Heart left ventricle (tissue), 16 donors: ENCODE measurements at regions not wholly inside any gene's neighbourhood (a gene's known extent, or its start where the extent isn't known, plus 50 kb on each side); places are given as distances from the start of the nearest gene placed in this dataset.
A peak's percentile ranks its signal among the peaks of the same experiment; 100 is the strongest.

Experiments used
- ATAC-seq, 4 donors: fragments of 200-7000 bp; cut with Tn5 transposase; one replicate each; pipeline ENCODE4 v1.9.1; 2020 to 2022; ENCODE audit warnings: moderate library complexity in 4 of 4, mild to moderate bottlenecking in 3 of 4, moderate number of reproducible peaks in 1 of 4
- DNase-seq, 5 donors: peaks; one replicate each; pipeline ENCODE4 v3.0.0-alpha.2; 2020
- H3K27ac ChIP-seq, 12 donors: fragments of 200-600 bp; sonication (generic) in 4 of 12; one replicate each; pipeline versions ENCODE4 v1.5.0 to v1.8.0; 2016 to 2022; ENCODE audit warnings: mild to moderate bottlenecking in 2 of 12
- H3K27me3 ChIP-seq, 9 donors: fragments of 200-600 bp; sonication (generic) in 2 of 9; one replicate each; pipeline versions ENCODE4 v1.5.1 to v1.8.0; 2016 to 2022; ENCODE audit warnings: mild to moderate bottlenecking in 3 of 9
- H3K36me3 ChIP-seq, 9 donors: fragments of 200-600 bp; sonication (generic) in 2 of 9; one replicate each; pipeline versions ENCODE4 v1.5.0 to v1.8.0; 2018 to 2022; ENCODE audit warnings: mild to moderate bottlenecking in 2 of 9
- H3K4me1 ChIP-seq, 12 donors: fragments of 200-600 bp; sonication (generic) in 4 of 12; one replicate each; pipeline versions ENCODE4 v1.5.0 to v1.8.0; 2016 to 2022; ENCODE audit warnings: mild to moderate bottlenecking in 3 of 12
- H3K4me3 ChIP-seq, 12 donors: fragments of 200-600 bp; sonication (generic) in 4 of 12; one replicate each; pipeline versions ENCODE4 v1.5.0 to v1.8.0; 2017 to 2022; ENCODE audit warnings: mild to moderate bottlenecking in 9 of 12, moderate library complexity in 4 of 12
- H3K9me3 ChIP-seq, 12 donors: fragments of 200-600 bp; sonication (generic) in 4 of 12; one replicate each; pipeline versions ENCODE4 v1.5.0 to v1.8.0; 2016 to 2022; ENCODE audit warnings: mild to moderate bottlenecking in 1 of 12
- POLR2A ChIP-seq, 2 donors: fragments of 450-650 bp; IDR thresholded peaks; one replicate each; pipeline ENCODE4 v1.6.1; 2017; ENCODE audit warnings: antibody characterized with exemption in 2 of 2, mild to moderate bottlenecking in 2 of 2, moderate library complexity in 2 of 2
- WGBS, 4 donors: extraction: QIAGEN DNeasy Blood & Tissue Kit in 2 of 4; methylation state at CpG; one replicate each; pipeline versions ENCODE4 v1.1.5 to v1.1.7; 2013 to 2018; 5-methylcytosine and 5-hydroxymethylcytosine counted together
- intact Hi-C, 10 donors: fragments of 100-400 bp; cut with DNase I; formaldehyde crosslinking; loops; one replicate each; pipeline versions ENCODE4 v1.11.1 to v1.14.2; 2022
- TF ChIP-seq, protein P1 (sequence below), 12 donors: fragments of 200-600 bp; sonication (generic) in 4 of 12; IDR thresholded peaks; one replicate each; pipeline versions ENCODE4 v1.5.0 to v1.8.0; 2018 to 2022; ENCODE audit warnings: antibody characterized with exemption in 12 of 12, mild to moderate bottlenecking in 5 of 12
- donor health status: ischemic (EF 13 %, LVEDD 7.1; RV severe dilation, severe dysfunction).
- donor health status: healthy with polysubstance abuse.
- donor health status: DM: no; HTN: yes; CAD: no.
- donor health status: DM: no; HTN: no; CAD: no.
- donor health status: ischemic (EF 25% LVEDD 6.9; RV normal size, moderate dysfunction).
- donor health status: ischemic (EF 25% LVEDD 5.7; RV mildly dilated, moderate dysfunction).
- donor health status: healthy.
- donor health status: DM: yes; HTN: yes; CAD: no.
- donor health status: ischemic (EF 35%, LVEDD 5.7; RV mildly dilated, moderate dysfunction).
- donor health status: nonischemic (EF 11% LVEDD 7.7; RV severe dilation, severe dysfunction).
- donor health status: DM: yes; HTN: yes; CAD: no.
- donor health status: PGD.
- donor health status: ischemic (EF 29% LVEDD 5.4; RV normal size, mild dysfunction).
- donor health status: nonischemic (EF 23%, LVEDD 6.1; RV moderate dilation, normal function).

DNA sequence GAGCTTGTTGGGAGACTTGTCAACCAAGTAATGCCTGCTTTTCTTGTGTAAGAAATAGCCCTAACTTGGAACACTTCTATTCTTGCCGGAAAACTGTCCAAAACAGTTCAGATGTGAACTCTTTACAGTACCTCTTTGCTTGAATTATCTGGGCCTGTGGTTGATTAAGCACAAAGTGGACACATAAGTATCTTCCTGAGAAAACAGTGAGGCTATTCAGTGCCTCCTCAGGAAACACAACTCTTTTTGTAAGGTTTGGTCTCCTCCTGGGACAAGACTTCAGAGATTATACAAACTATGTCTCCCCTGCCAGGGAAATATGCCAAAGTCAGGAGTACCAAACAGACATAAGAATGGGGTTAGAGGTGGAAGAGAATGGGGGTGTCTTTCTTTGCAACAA is 127.7 kb downstream of the LACC1 start:
- Histone ChIP-seq H3K36me3 (no peaks in the 10 kb centered on the region), H3K4me3 (no peak overlapping the region), H3K4me1 (peaks cover 0 to 11% (median 0%) of the 10 kb centered on the region in 12 donors), H3K9me3 (peaks cover 0 to 15% (median 0%) of the 10 kb centered on the region in 12 donors), H3K27ac (no peak overlapping the region), H3K27me3 (no peaks in the 10 kb centered on the region)
- intact Hi-C loops: no loop called here
- WGBS, 4 donors: 78 to 94% (median 92%) methylated on average over 1 of the region's 1 CpG
- no peak for ATAC-seq
- DNase-seq: no peak
- TF ChIP-seq POLR2A (IDR thresholded peaks at IDR 0.05): no peak
- TF ChIP-seq, protein P1, sequence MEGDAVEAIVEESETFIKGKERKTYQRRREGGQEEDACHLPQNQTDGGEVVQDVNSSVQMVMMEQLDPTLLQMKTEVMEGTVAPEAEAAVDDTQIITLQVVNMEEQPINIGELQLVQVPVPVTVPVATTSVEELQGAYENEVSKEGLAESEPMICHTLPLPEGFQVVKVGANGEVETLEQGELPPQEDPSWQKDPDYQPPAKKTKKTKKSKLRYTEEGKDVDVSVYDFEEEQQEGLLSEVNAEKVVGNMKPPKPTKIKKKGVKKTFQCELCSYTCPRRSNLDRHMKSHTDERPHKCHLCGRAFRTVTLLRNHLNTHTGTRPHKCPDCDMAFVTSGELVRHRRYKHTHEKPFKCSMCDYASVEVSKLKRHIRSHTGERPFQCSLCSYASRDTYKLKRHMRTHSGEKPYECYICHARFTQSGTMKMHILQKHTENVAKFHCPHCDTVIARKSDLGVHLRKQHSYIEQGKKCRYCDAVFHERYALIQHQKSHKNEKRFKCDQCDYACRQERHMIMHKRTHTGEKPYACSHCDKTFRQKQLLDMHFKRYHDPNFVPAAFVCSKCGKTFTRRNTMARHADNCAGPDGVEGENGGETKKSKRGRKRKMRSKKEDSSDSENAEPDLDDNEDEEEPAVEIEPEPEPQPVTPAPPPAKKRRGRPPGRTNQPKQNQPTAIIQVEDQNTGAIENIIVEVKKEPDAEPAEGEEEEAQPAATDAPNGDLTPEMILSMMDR (IDR thresholded peaks at IDR 0.05): no peak

DNA sequence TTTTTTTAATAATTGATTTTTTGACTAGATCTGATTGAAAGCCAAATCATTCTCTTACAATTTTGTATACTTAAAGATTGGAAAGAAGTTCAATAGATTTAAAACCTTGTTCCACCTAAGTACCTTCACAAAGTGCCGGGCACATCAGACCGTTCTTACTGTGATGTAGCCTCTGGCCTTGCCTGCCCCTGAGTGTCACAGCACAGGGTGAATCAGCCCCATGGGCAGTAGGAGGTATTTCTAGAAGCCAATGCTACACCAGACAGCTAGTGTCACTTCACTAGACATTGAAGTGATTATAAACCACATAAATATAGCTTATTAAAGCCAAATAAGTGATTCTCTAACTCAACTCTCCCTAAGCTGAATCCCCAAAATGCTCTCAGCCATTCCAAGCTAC is 131.3 kb downstream of the LACC1 start:
- DNase-seq (no peak), ATAC-seq (no peak)
- H3K36me3 ChIP-seq: no peaks in the 10 kb centered on the region
- intact Hi-C loops: loop anchor here in 1 of 10 donors (5.0 kb wide), 1 partner anchor 74 kb away; no protein-coding TSS in a partner anchor
- H3K27ac ChIP-seq: no peak overlapping the region
- H3K27me3 ChIP-seq: no peaks in the 10 kb centered on the region
- 97 to 99% (median 98%) methylated on average over 2 of the region's 2 CpGs for WGBS, 4 donors
- peaks cover 0 to 13% (median 0%) of the 10 kb centered on the region in 12 donors for H3K9me3 ChIP-seq
- no peak for TF ChIP-seq POLR2A (IDR thresholded peaks at IDR 0.05)
- TF ChIP-seq, protein P1 (IDR thresholded peaks at IDR 0.05): no peak
- peaks cover 0 to 33% (median 24%) of the 10 kb centered on the region in 12 donors for H3K4me1 ChIP-seq
- H3K4me3 ChIP-seq: no peak overlapping the region

DNA sequence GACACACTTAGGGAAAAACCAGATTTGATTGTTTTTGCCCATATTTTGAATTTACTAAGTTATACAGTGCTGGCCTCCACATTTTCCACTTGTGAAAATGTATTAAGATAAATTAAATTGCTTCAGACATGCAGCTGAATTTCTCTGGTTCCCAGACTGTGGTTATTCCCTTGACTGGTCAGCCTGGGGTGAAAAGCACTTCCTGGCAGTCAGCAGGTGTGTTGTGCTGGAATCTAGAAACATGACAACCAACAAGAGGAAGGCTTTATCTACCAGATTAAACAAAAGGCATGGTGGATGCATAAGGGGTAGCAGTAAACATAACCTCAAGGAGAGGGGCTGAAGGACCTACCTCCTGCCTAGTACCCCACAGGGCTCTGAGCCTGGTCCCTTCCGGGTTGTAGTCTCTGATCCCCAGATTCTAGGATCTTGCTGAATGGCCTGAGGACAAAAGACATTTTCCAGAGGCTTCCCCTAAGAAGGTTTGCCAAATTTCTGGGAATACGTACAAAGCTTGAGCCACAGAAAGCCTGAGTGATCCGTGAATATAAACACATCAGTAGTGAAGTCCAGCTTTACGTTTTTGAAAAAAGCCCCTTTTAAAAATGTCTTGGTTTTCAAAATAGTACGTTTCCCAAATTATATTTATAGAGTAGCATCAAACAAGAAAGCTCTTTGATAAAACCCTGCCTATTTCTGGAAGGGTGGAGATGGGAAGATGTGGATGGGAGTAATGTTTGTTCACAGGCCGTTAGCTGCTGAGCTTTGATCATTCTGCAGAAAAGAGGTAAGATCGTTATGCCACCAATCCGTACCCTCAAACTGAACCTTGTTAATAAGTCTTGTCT is 133.4 kb downstream of the LACC1 start:
- TF ChIP-seq POLR2A (IDR thresholded peaks at IDR 0.05): no peak
- TF ChIP-seq, protein P1 (IDR thresholded peaks at IDR 0.05): no peak
- H3K27me3 ChIP-seq: no peaks in the 10 kb centered on the region
- 42 to 71% (median 53%) methylated on average over 8 of the region's 8 CpGs for WGBS, 4 donors
- H3K9me3 ChIP-seq: no peaks in the 10 kb centered on the region
- H3K4me3 ChIP-seq: no peak overlapping the region
- peak overlapping the region in 11 of 12 donors; percentile 20 to 70 (median 63) for H3K27ac ChIP-seq
- intact Hi-C loops: loop anchor here in 1 of 10 donors (5.0 kb wide), 1 partner anchor 76 kb away; no protein-coding TSS in a partner anchor
- peaks cover 0 to 46% (median 31%) of the 10 kb centered on the region in 12 donors for H3K4me1 ChIP-seq
- DNase-seq (no peak), ATAC-seq (no peak)
- H3K36me3 ChIP-seq: no peaks in the 10 kb centered on the region

DNA sequence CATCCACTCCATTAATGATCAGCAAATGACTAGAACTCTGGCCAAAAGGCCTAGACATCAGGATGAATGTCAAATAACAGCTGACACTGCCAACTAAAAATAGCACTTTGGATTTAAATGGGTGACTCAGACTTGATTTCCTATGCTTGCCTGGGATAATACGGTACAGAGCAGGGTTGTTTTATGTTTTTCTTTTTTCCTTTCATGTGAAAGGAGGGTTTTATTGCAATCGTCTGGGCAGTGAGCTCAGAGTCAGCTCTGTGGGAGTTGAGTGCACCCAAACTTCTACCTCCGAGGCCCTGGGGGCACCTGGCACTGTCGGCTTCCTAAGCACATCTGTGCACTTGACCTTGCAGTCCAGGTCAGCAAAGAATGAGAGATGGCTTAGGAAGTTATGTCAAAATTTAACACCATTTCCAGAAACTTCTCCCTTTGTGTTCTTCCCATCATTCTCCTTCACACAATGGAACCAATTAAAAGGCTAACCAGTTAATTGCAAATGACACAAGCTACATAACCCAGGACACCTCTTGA is 134.1 kb downstream of the LACC1 start:
- no peaks in the 10 kb centered on the region for H3K36me3 ChIP-seq
- H3K4me1 ChIP-seq: peaks cover 0 to 53% (median 36%) of the 10 kb centered on the region in 12 donors
- peak overlapping the region in 11 of 12 donors; percentile 20 to 70 (median 63) for H3K27ac ChIP-seq
- no peaks in the 10 kb centered on the region for H3K27me3 ChIP-seq
- DNase-seq: no peak
- intact Hi-C loops: loop anchor here in 1 of 10 donors (5.0 kb wide), 1 partner anchor 77 kb away; no protein-coding TSS in a partner anchor
- H3K9me3 ChIP-seq: no peaks in the 10 kb centered on the region
- 20 to 28% (median 23%) methylated on average over 4 of the region's 4 CpGs for WGBS, 4 donors
- H3K4me3 ChIP-seq: no peak overlapping the region
- peak; percentile 36 to 88 (median 82) for ATAC-seq
- no peak for TF ChIP-seq POLR2A (IDR thresholded peaks at IDR 0.05)
- TF ChIP-seq, protein P1 (IDR thresholded peaks at IDR 0.05): no peak
